ENCODE measurements at regions not wholly inside any gene's neighbourhood (a gene's known extent, or its start where the extent isn't known, plus 50 kb on each side); places are given as distances from the start of the nearest gene placed in this dataset.

DNA sequence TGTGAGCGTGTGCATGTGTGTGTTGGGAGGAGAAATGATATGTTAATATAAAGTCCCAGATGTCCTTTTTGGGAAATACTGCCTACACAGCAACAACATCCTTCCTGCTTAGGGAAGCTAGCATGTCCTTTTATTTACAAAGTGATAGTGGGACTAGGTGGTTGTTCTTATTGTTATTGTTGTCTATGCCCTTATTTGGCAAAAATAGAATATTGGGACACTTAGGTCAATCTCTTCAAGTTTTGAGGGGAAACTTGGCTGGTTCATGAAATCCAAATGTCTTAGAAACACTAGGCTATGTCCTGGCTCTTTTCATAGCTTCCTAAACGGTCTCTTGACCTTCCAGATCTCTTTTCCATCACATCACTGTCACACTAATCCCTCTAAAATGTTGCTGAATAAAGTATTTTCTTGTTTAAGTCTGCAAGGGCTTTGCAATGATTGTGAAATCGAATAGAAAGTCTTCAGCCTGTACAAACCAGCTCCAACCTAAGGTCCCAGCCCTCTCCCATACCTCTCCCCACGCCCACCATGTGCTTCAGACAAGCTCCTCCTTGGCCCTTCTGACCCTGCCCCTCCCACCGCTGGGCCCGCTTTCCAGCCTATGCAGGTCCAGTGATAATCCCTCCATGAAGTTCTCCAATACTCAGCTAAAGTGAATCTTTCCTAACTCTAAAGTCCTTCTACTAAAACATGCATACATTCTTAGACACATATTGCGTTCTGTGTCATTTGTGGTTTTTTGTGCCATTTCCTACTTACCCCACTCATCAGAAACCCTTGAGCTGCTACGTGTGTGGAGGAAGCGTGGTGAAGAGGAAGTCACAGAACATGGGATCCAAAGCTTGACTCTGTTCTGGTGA, 205.1 kb downstream of the LY86 start:
- TF ChIP-seq, protein P1, sequence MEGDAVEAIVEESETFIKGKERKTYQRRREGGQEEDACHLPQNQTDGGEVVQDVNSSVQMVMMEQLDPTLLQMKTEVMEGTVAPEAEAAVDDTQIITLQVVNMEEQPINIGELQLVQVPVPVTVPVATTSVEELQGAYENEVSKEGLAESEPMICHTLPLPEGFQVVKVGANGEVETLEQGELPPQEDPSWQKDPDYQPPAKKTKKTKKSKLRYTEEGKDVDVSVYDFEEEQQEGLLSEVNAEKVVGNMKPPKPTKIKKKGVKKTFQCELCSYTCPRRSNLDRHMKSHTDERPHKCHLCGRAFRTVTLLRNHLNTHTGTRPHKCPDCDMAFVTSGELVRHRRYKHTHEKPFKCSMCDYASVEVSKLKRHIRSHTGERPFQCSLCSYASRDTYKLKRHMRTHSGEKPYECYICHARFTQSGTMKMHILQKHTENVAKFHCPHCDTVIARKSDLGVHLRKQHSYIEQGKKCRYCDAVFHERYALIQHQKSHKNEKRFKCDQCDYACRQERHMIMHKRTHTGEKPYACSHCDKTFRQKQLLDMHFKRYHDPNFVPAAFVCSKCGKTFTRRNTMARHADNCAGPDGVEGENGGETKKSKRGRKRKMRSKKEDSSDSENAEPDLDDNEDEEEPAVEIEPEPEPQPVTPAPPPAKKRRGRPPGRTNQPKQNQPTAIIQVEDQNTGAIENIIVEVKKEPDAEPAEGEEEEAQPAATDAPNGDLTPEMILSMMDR (conservative IDR thresholded peaks at IDR 0.05; ENCODE audit: low read depth, low read length), result no peak
- no peak for DNase-seq (ENCODE audit: low read depth)
- no peak overlapping the region for H3K4me3 ChIP-seq (ENCODE audit: low read length)

DNA sequence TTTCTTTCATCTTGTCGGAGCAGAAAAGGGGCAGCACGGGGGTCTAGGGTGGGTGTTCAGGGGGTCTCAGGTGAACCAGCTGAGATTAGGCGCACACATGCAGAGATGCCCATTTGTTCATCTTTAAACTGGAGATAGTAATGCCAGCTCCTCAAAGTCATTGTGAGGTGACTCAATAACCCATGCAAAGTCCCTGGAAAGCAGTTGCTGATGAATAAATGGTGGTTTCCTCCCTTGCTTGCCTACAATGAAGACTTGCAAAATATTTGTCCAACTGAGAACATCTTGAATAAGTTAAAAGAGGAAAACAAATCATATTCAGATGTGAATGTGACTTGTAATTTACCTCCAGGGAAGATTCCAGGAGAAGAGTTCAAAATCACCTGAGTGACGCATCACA, 206.9 kb downstream of the LY86 start:
- H3K4me3 ChIP-seq (ENCODE audit: low read length), result no peak overlapping the region
- TF ChIP-seq, protein P1 (conservative IDR thresholded peaks at IDR 0.05; ENCODE audit: low read depth, low read length), result no peak
- DNase-seq (ENCODE audit: low read depth), result no peak

DNA sequence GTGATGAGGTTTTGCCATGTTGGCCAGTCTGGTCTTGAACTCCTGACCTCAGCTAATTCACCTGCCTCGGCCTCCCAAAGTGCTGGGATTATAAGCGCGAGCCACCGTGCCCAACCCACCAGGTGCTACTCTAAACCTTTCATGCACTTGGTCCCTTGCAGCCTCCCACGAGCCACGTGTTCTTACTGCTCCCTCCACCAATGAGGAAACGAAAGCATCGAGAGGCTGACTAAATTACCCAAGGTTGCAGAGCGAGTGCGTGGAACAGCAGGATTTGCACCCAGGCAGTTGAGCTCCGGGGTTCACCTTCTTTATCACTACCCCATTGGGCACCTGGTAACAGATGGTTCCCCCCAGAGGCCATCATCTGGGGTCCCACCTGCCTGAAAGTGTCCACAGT, 208.3 kb downstream of the LY86 start:
- TF ChIP-seq, protein P1 (conservative IDR thresholded peaks at IDR 0.05; ENCODE audit: low read depth, low read length), result no peak
- no peak for DNase-seq (ENCODE audit: low read depth)
- H3K4me3 ChIP-seq (ENCODE audit: low read length), result no peak overlapping the region

DNA sequence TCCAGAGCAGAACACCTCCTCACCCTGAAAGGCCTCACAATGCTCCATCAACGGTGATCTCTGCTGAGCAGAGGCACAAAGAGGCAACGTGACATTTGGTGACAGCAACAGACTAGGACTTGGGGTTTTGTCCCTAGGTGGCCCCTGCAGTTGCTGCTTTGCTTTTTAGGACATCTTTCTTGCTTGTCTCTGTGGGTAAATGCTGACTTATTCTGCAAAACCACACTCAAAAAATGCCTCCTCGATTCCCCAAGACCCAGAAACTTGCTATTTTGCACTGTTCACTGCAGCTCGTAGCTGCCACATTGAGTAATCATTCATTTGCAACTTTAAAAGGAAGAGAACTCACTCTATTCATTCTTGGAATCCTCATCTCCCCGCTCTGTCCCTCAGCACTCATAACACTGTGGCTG, 209.9 kb downstream of the LY86 start:
- no peak overlapping the region for H3K4me3 ChIP-seq (ENCODE audit: low read length)
- no peak for DNase-seq (ENCODE audit: low read depth)
- TF ChIP-seq, protein P1 (conservative IDR thresholded peaks at IDR 0.05; ENCODE audit: low read depth, low read length), result no peak

DNA sequence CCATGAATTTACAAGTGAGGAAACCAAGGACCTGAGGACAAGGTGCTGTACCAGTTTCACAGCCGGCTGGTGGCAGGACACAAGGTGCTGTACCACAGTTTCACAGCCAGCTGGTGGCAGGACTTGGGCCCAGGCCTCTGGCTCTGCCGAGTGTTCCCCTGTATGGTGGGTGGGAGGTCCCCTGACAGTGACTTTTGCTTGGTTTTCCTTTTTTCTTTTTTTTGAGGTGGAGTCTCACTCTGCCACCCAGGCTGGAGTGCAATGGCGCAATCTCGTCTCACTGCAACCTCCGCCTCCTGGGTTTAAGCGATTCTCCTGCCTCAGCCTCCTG, 212.4 kb downstream of the LY86 start:
- no peak overlapping the region for H3K4me3 ChIP-seq (ENCODE audit: low read length)
- no peak for DNase-seq (ENCODE audit: low read depth)
- TF ChIP-seq, protein P1 (conservative IDR thresholded peaks at IDR 0.05; ENCODE audit: low read depth, low read length), result no peak

DNA sequence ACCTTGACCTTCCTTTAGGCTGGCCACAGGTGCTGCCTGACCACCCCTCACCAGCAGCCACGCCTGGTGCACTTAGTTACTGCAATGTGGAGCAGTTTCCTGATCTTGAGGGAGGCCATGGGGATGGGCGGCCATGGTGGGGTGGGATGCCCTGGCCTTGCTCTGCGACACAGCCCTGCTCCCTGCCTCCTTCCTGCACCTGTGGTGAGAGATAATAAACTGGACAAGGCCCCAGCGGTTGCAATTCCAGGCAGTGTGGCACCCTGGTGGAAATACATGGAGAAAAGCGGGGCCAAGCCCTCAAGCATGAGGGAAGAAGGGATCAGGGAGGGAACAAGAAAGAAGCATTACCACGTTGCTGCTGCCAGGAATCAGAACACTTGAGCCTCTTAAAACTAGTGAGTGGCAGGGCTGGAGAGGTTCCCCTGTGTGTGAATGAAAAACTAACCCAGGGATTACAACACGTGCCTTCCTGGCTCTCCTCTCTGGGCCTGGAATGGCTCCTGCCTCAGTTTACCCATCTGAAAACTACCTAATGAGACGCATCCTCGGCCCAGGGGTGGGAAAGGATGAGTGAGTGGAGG, 213.2 kb downstream of the LY86 start:
- DNase-seq (ENCODE audit: low read depth), result no peak
- H3K4me3 ChIP-seq (ENCODE audit: low read length), result no peak overlapping the region
- TF ChIP-seq, protein P1 (conservative IDR thresholded peaks at IDR 0.05; ENCODE audit: low read depth, low read length), result no peak
